Activated T-cell treated with anti-CD3 and anti-CD28 coated beads, Interleukin-2, amount 50 U/mL, for 48 hours (primary cell): ENCODE measurements at regions not wholly inside any gene's neighbourhood (a gene's known extent, or its start where the extent isn't known, plus 50 kb on each side); places are given as distances from the start of the nearest gene placed in this dataset.
"Not testable (repeated sequence)": the region's sequence is repeated elsewhere in the genome, so short reads cannot be mapped to it uniquely, and the experiment has no call there.

ENCODE experiments used
- DNase-seq, 2 experiments: peaks; one replicate each; pipeline ENCODE4 v3.0.0-alpha.2; 2020

DNA sequence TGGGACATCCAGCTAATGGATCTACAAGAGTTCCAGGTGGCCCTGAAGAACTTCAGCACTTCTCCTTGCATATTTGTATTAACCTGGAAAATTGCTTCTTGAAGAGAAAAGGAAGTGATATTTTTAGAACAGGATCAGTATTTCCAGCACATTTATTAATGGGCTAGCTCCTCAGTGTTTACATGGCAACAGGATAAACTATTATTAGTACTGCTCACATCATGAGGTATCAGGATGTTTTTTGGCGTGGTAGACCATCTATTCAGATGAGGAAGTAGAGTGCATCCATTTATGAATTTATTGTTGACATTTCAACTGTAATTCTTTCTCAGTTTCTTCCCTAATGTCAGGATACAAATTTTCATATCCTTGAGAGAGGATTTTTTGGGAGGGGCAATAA, 144.4 kb downstream of the KCNRG start:
- no peak for DNase-seq

DNA sequence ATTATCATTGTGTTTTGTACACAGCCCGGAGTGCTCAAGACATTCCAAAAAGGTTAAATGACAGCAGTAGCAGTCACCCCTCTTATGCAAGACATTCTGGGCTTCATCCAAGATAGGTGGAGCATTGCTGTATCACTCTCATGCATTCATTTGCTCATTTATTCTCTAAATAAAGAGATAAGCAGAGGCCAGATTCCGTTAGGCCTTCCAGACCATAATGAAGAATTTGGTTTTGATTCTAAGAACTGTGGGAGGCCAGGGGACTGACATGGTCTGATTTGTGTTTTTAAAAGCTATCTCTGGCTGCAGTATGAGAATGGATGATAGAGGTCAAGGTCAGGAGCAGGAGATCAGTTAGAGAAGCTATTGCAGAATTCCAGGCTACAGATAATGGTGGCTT, 145.8 kb downstream of the KCNRG start:
- no peak for DNase-seq

DNA sequence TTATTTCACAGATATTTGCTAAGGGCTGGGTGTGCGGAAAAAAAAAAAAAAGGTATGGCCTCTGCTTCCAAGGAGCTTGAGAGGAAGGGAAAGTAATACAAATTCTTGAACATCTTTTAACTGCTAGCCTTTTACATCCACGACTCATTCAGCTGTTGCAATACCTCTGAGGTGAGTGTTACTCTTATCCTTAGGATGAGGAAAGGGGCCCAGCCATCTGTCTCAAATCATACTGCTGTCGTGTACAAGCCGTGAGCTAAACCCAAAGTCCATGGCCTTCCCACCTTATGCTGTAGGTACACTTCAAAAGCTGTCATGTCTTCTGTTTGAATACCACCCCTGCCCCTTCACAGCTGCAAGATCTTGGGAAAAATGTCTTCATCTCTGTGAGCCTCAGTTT, 146.8 kb downstream of the KCNRG start:
- DNase-seq: no peak

DNA sequence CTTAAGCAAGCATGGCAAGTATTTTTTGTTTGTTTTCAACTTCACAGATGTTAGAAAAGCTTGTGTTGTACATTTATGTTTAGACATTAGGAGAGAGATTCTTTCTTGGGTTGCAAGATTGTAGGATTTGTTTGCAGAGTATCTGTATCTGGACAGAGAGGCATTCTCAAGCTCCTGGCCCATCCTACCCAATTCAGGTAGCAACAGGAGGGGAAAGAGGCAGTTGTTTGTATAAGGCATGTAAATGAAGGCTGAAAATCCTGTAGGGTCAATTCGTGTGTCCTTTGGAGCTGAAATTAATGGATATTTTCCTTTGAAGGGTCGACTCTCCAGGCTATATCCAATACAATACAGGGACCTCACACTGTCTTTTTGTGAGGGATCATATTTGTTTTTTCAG, 147.3 kb downstream of the KCNRG start:
- DNase-seq: no peak

DNA sequence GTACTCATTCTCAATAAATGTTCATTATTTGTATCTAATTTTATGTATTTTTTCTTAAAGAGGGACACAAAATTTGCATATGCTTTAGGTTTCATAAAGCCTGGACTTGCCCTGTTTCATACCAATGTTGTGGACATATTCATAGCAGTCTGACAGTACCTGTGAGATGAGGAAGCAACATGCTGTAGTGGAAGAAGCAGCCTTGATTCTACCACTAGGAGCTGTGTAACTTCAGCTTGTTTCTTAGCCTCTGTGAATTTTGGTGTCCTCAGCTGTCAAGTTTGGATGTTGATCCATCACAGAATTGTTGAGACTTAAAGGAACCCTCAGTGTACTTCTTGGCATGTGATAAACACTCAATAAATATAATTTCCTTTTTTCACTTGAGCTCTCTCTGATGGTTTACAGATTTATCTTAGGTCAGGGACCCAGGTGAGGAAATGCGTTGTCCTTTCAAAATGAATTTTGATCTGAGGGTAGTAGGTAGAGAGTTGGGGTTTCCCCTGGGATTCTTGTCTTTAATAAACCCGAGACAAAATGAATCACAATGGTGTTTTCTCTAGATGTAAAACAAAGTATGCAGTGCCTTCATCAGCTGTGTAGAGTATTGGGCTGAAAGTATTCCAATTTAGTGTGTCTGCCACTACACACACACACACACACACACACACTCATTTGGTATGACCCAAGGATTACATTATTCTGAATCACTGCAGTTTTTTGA, 152.1 kb downstream of the KCNRG start:
- DNase-seq: no peak

DNA sequence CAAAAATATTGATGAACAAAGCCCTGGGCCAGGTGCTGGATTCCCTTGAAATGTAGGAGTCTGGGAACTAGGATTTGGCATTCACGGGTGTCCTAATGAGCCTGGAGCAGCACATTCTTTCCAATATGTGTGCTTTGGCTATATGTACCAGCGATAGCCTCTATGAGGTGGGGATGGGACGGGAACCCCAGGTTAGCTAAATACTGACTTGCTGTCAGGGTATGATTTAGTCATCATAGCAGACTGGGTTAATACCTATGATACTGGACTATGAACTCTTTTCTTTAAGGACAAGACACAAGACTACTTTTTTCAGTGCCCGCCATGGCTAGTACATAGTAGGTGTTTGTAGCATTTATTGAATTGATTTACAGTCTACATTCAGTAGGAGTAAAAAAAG, 152.7 kb downstream of the KCNRG start:
- no peak for DNase-seq

DNA sequence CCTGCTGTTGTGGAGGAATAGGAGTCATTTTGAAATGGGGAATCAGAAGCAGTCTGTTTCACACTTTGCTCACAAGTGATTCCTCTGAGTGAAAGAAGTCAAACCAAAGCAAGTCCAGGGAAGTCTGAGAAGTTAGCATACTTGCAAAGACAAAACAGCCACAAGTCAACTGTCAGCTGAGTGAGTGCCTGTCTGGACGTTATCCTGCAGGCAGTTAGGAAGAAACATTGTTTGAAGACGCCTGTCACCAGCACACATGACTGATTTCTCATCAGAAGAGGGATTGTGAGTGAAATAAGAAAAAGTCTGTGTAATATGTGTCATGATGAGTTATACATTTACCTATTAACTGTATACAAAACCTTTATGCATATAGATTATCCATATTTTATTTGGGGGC, 153.5 kb downstream of the KCNRG start:
- DNase-seq: no peak

DNA sequence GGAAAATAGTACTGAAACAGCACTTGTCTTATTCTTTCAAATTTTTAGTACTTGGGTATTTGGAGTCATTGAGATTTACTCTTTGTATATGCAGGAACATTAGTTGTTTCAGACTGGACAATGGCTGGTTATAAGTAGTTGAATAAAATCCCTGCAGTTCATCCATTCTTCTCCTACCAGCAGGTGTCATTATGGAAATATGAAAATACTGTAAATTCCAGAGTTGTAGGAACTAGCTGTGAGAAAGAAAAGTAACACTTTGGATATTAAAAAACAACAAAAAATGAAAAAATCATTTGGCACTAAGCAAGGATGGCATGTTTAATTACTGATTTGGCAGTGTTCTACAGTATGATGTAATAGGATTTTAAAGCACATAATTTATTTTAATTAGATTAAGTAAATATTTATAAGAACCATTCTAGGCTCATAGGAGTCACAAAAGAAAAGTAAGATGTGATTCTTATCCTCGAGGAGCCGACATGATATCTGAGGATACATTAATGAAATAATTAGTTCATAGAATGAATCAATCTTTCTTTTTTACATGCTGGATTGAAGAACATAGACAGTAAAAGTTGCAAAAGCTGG, 155.3 kb downstream of the KCNRG start:
- no peak for DNase-seq

DNA sequence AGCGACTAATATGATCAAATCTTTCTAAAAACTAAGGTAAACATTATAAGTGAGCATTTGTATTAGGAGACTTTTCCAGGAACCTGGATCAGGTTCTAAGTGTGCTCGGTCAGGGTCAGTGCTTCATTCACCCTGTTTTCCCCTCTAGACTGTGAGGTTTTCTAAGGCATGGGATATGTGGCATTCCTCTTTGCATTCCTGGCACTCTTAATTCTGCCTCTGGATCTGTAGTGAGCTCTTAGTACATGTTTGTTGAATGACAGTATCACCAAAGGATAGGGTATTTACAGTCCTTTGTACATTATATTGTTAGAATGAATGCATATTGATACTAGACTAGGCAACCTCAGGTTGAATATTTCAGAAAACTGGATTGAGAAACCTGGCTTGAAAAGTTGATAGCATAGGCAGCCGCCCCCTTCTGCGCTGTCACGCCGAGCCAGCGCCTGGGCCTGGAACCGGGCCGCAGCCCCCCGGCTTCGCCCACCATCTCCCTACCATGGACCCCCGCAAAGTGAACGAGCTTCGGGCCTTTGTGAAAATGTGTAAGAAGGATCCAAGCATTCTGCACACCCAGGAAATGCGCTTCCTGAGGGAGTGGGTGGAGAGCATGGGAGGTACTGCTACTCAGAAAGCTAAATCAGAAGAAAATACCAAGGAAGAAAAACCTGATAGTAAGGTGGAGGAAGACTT, 156.5 kb downstream of the KCNRG start:
- DNase-seq: no peak

DNA sequence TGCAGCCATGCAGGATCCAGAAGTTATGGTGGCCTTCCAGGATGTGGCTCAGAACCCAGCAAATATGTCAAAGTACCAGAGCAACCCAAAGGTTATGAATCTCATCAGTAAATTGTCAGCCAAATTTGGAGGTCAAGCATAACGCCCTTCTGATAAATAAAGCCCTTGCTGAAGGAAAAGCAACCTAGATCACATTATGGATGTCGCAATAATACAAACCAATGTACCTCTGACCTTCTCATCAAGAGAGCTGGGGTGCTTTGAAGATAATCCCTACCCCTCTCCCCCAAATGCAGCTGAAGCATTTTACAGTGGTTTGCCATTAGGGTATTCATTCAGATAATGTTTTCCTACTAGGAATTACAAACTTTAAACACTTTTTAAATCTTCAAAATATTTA, 157.8 kb downstream of the KCNRG start:
- not testable (repeated sequence) for DNase-seq

DNA sequence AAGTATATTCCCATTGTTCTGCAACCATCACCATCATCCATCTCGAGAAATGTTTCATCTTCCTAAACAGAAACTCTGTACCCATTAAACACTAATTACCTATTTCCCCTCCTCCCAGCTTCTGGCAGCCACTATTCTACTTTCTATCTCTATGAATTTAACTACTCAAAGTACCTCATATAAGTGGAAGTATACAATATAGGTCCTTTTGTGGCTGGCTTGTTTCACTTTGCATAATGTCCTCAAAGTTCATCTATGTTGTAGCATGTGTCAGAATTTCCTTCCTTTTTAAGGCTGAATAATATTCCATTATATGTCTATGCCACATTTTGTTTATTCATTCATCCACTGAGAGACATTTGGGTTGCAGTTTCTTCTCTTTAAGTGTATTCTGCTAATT, 159.4 kb downstream of the KCNRG start:
- DNase-seq: no peak

DNA sequence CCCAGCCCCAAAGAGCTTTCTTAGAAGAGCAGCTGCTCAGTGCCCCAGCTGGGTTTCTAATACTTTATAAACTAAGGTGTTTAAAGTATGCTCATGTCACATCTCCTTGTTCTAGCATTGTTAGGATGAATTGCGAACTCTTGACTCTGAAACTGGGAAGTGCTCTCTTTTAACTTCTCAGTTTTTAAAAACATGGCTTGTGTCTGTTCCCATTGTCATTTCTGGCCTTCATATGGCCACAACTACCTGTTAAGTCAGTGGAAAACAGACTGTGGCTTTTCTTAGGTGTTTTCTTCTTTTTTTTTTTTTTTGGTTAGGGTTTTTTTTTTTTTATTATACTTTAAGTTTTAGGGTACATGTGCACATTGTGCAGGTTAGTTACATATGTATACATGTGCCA, 164.7 kb downstream of the KCNRG start:
- DNase-seq: no peak

DNA sequence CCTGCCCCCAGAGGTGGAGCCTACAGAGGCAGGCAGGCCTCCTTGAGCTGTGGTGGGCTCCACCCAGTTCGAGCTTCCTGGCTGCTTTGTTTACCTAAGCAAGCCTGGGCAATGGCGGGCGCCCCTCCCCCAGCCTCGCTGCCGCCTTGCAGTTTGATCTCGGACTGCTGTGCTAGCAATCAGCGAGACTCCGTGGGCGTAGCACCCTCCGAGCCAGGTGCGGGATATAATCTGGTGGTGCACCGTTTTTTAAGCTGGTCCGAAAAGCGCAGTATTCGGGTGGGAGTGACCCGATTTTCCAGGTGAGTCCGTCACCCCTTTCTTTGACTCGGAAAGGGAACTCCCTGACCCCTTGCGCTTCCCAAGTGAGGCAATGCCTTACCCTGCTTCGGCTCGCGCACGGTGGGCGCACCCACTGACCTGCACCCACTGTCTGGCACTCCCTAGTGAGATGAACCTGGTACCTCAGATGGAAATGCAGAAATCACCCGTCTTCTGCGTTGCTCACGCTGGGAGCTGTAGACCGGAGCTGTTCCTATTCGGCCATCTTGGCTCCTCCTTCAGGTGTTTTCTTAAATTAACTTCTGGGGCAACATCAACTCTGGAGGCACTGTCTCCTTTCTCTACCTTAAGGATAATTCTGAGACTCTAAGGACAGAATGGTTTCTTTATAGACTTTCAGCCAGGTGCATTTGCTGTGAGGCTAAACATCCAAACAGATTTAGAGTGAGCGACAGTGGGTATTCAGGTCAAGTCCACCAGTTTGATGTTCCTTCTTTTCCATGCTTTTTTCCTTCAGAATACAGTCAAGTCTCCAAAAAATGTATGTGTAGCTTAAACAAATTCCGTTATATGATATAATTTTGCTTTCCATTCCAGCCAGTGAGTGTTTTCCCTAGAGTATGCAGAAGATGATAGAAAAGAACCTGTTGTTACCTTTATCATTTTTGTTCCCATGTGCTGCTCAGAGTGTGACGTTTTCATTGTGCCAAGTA, 170.8 kb downstream of the KCNRG start:
- not testable (repeated sequence) for DNase-seq

DNA sequence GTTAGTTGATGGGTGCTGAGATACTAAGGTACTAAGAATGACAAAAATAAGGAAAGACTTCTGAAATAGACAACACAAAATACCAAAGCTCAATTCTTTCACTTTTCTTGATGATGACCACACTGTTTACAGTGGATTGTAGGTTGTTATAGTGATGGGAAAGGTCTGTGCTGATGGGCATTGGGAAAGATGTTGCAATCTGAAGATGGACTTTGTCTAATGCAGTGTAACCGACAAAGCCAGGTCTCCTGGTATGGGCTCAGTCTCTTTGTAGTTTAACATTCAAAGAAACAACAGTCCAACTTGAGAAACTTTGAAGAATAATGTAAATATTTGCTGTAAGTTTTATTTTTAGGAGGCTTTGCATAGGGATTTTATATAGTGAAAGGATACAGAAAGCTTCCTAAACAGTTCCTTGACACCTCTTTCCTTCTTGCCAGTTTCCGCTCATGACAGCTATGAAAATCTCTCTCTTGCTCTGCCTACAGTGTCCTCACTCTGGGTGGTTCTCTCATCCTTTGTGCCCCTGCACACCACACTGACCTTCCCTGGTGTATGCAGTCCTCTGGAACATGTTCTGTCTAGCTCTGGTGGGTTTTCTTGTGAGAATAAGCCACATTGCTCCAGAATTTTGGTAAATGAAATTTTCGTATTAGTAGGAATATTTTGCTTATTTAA, 172.2 kb downstream of the KCNRG start:
- DNase-seq: no peak

DNA sequence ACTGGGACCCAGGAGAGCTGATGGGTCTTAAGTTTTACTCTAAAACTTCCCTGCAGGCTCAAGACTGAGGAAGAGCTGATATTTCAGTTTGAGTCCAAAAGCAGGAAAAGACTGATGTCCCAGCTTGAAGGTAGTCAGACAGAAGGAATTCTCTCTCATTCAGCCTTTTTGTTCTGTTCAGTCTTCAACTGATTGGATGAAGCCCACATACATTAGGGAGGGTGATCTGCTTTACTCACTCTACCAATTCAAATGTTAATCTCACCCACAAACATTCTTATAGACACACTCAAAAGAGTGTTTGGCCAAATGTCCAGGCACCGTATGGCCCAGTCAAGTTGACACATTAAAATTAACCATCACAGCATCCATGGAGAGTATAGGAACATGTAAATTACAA, 173.5 kb downstream of the KCNRG start:
- no peak for DNase-seq

DNA sequence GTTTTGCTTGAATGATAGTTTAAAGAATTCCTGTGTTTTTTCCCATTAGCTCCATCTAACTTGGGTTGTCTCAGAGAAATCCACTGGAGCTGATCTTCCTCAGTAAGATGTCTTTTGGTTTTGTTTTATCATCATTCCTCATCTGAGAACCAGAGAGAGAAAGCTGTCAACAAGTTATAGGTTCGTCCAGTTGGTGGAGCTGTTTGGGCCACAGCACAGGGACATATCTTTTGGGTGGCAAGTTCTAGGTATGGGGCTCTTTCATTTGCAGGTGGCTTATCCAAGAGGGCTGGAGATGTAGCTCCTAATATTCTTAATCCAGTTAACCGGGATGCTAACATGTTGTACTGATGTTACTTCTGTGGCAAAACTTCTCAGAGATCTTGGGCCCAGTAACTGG, 174.2 kb downstream of the KCNRG start:
- no peak for DNase-seq

DNA sequence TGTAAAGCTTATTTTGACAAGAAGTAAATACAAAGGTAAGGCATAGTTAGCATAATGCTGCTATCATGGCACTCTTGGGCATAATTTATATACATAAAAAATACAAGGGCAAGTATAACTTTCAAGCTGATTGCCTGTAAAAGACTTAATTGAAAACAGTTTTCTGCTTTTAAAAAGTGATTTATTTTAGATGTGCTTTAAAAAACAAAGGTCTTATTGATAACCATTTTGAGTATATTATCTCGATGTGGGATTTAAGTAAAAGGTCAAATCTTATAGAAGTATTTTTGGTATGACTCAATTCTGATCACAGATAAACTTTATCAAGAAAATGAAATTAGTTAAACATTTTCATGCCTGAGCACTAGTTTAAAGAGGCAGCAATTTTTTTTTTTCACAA, 175.8 kb downstream of the KCNRG start:
- no peak for DNase-seq

DNA sequence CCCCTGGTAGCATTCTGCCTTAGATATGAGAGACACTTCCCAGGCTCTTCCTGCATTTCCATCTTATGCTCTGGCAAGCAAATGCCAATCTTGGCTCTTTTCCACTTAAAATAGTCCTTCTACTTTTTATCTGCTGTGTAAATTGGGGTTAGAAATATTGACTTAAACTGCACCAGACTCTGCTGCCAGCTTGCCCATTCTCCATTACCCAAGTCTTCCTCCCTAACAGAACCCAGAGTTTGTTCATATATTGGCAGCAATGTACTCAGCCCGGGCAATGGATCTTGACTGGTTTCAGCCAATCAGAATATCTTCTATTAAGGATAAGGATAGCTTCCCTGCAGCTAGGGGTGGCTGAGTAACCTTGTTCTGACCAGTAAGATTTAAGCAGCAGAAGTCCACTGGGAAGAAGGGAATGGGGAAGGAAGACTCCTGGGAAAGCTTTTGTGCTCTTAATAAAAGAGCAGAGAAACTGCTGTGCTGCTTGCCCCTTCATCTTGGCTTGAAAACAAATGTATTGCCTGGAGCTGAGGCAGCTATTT, 177.1 kb downstream of the KCNRG start:
- no peak for DNase-seq

DNA sequence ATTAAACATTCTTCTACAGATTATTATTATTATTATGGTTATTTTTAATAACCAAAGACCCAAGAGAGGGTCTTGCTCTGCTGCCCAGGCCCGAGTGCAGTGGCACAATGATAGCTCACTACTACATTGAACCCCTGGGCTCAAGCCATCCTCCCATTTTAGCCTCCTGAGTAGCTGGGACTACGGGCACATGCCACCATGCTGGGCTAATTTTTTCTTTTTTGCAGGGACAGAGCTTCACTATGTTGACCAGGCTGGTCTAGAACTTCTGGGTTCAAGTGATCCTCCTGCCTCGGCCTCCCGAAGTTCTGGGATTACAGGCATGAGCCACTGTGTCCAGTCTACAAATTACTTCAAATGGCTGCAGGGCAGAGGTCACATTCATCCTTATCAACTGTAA, 179.8 kb downstream of the KCNRG start:
- DNase-seq: no peak

DNA sequence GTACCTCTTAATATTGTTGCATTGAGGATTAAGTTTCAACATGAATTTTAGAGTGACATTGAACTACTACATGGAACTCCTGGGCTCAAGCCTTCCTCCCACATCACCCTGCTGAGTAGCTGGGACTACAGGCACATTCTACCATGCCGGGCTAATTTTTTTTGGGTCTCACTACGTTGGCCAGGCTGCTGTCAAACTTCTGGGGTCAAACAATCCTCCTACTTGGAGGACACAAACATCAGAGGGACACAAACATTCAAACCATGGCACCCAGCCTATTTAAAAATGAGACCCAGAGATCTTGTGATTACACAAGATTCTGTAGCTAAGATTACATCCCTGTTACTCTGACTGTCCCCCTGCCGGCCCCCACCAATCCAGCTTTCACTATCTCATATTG, 180.9 kb downstream of the KCNRG start:
- no peak for DNase-seq

DNA sequence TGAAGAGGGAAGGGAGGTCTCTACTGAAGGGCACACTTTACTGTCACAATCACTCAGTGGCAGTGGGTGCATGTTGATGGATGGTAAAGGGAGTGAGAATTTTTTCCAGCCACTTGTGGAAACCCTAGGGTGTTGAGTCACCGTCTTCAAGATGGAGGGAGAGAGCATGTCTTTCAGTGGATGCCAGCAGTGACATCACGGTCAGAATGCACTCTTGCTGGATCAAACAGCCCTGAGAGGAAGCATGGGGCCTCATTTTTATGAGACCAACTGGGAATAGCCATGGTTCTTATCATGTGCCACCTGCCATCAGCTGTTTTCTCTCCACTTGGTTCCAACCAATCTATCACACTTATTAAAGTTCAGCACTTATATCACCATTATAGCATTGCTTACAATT, 182.5 kb downstream of the KCNRG start:
- no peak for DNase-seq

DNA sequence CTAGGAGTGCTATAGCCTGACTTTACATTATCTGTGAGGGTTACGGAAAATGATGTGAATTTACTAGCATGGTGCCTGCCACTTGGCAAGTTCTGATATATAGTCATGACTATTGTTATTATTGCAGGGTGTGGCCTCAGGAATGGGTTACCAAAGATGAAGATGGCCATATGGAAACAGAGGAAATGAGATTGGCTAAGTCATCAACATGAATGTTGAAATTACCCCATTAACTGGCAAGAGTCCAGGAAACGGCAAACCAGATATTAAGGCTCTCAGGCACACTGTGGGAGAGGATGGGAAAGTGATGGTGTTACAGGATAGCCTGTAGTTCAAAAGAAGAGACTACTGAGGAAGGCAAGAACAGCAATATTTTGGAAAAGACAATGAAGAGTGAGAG, 183.3 kb downstream of the KCNRG start:
- DNase-seq: no peak
